ENCODE measurements at regions not wholly inside any gene's neighbourhood (a gene's known extent, or its start where the extent isn't known, plus 50 kb on each side); places are given as distances from the start of the nearest gene placed in this dataset.

GRCh38 chr20:51154708-51155690, 132.1 kb upstream of the KCNG1 start:
- FAIRE-seq (no peak), DNase-seq (ENCODE audit: insufficient read length, low spot score) (no peak)
- TF ChIP-seq POLR2A (IDR thresholded peaks at IDR 0.05; ENCODE audit: low read depth, low read length), result no peak

GRCh38 chr20:51153867-51154707, 131.2 kb upstream of the KCNG1 start:
- DNase-seq (ENCODE audit: insufficient read length, low spot score) (no peak), FAIRE-seq (no peak)
- TF ChIP-seq SPI1 (IDR thresholded peaks at IDR 0.05; ENCODE audit: low read depth, low read length), result no peak
- TF ChIP-seq PAX5 (IDR thresholded peaks at IDR 0.05; ENCODE audit: insufficient read depth, low read length, severe bottlenecking), result no peak
- no peak for TF ChIP-seq TAF1 (IDR thresholded peaks at IDR 0.05; ENCODE audit: low read depth, low read length)
- no peak for TF ChIP-seq POLR2A (IDR thresholded peaks at IDR 0.05; ENCODE audit: low read depth, low read length)
- TF ChIP-seq POLR2AphosphoS5 (IDR thresholded peaks at IDR 0.05; ENCODE audit: low read depth, low read length), result no peak
- no peak for TF ChIP-seq POU2F2 (IDR thresholded peaks at IDR 0.05; ENCODE audit: low read depth, low read length)

- no peak for TF ChIP-seq TAF1 (IDR thresholded peaks at IDR 0.05; ENCODE audit: low read depth, low read length)
- no peak for TF ChIP-seq POU2F2 (IDR thresholded peaks at IDR 0.05; ENCODE audit: low read depth, low read length)
- TF ChIP-seq POLR2A (IDR thresholded peaks at IDR 0.05; ENCODE audit: low read depth, low read length), result no peak
- TF ChIP-seq SPI1 (IDR thresholded peaks at IDR 0.05; ENCODE audit: low read depth, low read length), result no peak
- TF ChIP-seq PAX5 (IDR thresholded peaks at IDR 0.05; ENCODE audit: insufficient read depth, low read length, severe bottlenecking), result no peak
- no peak for TF ChIP-seq POLR2AphosphoS5 (IDR thresholded peaks at IDR 0.05; ENCODE audit: low read depth, low read length)
- FAIRE-seq (no peak), DNase-seq (ENCODE audit: insufficient read length, low spot score) (no peak)
These were observed 126.0 kb upstream of the KCNG1 start for GRCh38 chr20:51148941-51149340.

GRCh38 chr20:51144476-51144875, 121.6 kb upstream of the KCNG1 start:
- TF ChIP-seq POLR2A (IDR thresholded peaks at IDR 0.05; ENCODE audit: low read depth, low read length) (no peak), POU2F2 (IDR thresholded peaks at IDR 0.05; ENCODE audit: low read depth, low read length) (no peak), SPI1 (IDR thresholded peaks at IDR 0.05; ENCODE audit: low read depth, low read length) (no peak)
- no peak for FAIRE-seq
- DNase-seq (ENCODE audit: insufficient read length, low spot score), result no peak

GRCh38 chr20:51143652-51144051, 120.7 kb upstream of the KCNG1 start:
- TF ChIP-seq TAF1 (IDR thresholded peaks at IDR 0.05; ENCODE audit: low read depth, low read length) (no peak), POU2F2 (IDR thresholded peaks at IDR 0.05; ENCODE audit: low read depth, low read length) (no peak), POLR2AphosphoS5 (IDR thresholded peaks at IDR 0.05; ENCODE audit: low read depth, low read length) (no peak), SPI1 (IDR thresholded peaks at IDR 0.05; ENCODE audit: low read depth, low read length) (no peak)
- FAIRE-seq (no peak), DNase-seq (ENCODE audit: insufficient read length, low spot score) (no peak)

- FAIRE-seq (no peak), DNase-seq (ENCODE audit: insufficient read length, low spot score) (no peak)
- no peak for TF ChIP-seq POLR2A (IDR thresholded peaks at IDR 0.05; ENCODE audit: low read depth, low read length)
- no peak for TF ChIP-seq SPI1 (IDR thresholded peaks at IDR 0.05; ENCODE audit: low read depth, low read length)
- no peak for TF ChIP-seq PAX5 (IDR thresholded peaks at IDR 0.05; ENCODE audit: insufficient read depth, low read length, severe bottlenecking)
- no peak for TF ChIP-seq POLR2AphosphoS5 (IDR thresholded peaks at IDR 0.05; ENCODE audit: low read depth, low read length)
- no peak for TF ChIP-seq TAF1 (IDR thresholded peaks at IDR 0.05; ENCODE audit: low read depth, low read length)
- TF ChIP-seq POU2F2 (IDR thresholded peaks at IDR 0.05; ENCODE audit: low read depth, low read length), result no peak
These were observed 119.5 kb upstream of the KCNG1 start for GRCh38 chr20:51142448-51142847.

GRCh38 chr20:51140671-51141070, 117.8 kb upstream of the KCNG1 start:
- DNase-seq (ENCODE audit: insufficient read length, low spot score) (no peak), FAIRE-seq (no peak)
- TF ChIP-seq POLR2A (IDR thresholded peaks at IDR 0.05; ENCODE audit: low read depth, low read length) (no peak), POU2F2 (IDR thresholded peaks at IDR 0.05; ENCODE audit: low read depth, low read length) (no peak), POLR2AphosphoS5 (IDR thresholded peaks at IDR 0.05; ENCODE audit: low read depth, low read length) (no peak), TAF1 (IDR thresholded peaks at IDR 0.05; ENCODE audit: low read depth, low read length) (no peak), SPI1 (IDR thresholded peaks at IDR 0.05; ENCODE audit: low read depth, low read length) (no peak), PAX5 (IDR thresholded peaks at IDR 0.05; ENCODE audit: insufficient read depth, low read length, severe bottlenecking) (no peak)

- no peak for DNase-seq (ENCODE audit: insufficient read length, low spot score)
- FAIRE-seq, result no peak
- TF ChIP-seq POLR2A (IDR thresholded peaks at IDR 0.05; ENCODE audit: low read depth, low read length), result no peak
- TF ChIP-seq PAX5 (IDR thresholded peaks at IDR 0.05; ENCODE audit: insufficient read depth, low read length, severe bottlenecking), result no peak
These were observed 117.0 kb upstream of the KCNG1 start for GRCh38 chr20:51139891-51140290.

- DNase-seq (ENCODE audit: insufficient read length, low spot score), result no peak
- FAIRE-seq, result no peak
- no peak for TF ChIP-seq POLR2A (IDR thresholded peaks at IDR 0.05; ENCODE audit: low read depth, low read length)
- no peak for TF ChIP-seq TAF1 (IDR thresholded peaks at IDR 0.05; ENCODE audit: low read depth, low read length)
- TF ChIP-seq POLR2AphosphoS5 (IDR thresholded peaks at IDR 0.05; ENCODE audit: low read depth, low read length), result no peak
- TF ChIP-seq SPI1 (IDR thresholded peaks at IDR 0.05; ENCODE audit: low read depth, low read length), result no peak
- TF ChIP-seq POU2F2 (IDR thresholded peaks at IDR 0.05; ENCODE audit: low read depth, low read length), result no peak
- no peak for TF ChIP-seq PAX5 (IDR thresholded peaks at IDR 0.05; ENCODE audit: insufficient read depth, low read length, severe bottlenecking)
These were observed 115.7 kb upstream of the KCNG1 start for GRCh38 chr20:51138576-51138975.

GRCh38 chr20:51137461-51137860, 114.6 kb upstream of the KCNG1 start:
- DNase-seq (ENCODE audit: insufficient read length, low spot score), result no peak
- TF ChIP-seq PAX5 (IDR thresholded peaks at IDR 0.05; ENCODE audit: insufficient read depth, low read length, severe bottlenecking) (no peak), POU2F2 (IDR thresholded peaks at IDR 0.05; ENCODE audit: low read depth, low read length) (no peak), POLR2A (IDR thresholded peaks at IDR 0.05; ENCODE audit: low read depth, low read length) (no peak)
- FAIRE-seq, result no peak
